ENCODE measurements at regions not wholly inside any gene's neighbourhood (a gene's known extent, or its start where the extent isn't known, plus 50 kb on each side); places are given as distances from the start of the nearest gene placed in this dataset.

GRCh38 chr5:128633901-128634300 is 95.9 kb upstream of the FBN2 start:
- no peak for TF ChIP-seq CTCF (optimal IDR thresholded peaks at IDR 0.05 in 1 of 3, IDR thresholded peaks at IDR 0.05 in 1 of 3, conservative IDR thresholded peaks at IDR 0.05 in 1 of 3; ENCODE audit: extremely low read depth in 1 of 3, insufficient read depth in 2 of 3, low read length in 3 of 3)
- TF ChIP-seq EZH2 (IDR thresholded peaks at IDR 0.05; ENCODE audit: low read length), result no peak
